ENCODE measurements at regions not wholly inside any gene's neighbourhood (a gene's known extent, or its start where the extent isn't known, plus 50 kb on each side); places are given as distances from the start of the nearest gene placed in this dataset.
"Not testable (repeated sequence)": the region's sequence is repeated elsewhere in the genome, so short reads cannot be mapped to it uniquely, and the experiment has no call there.

DNA sequence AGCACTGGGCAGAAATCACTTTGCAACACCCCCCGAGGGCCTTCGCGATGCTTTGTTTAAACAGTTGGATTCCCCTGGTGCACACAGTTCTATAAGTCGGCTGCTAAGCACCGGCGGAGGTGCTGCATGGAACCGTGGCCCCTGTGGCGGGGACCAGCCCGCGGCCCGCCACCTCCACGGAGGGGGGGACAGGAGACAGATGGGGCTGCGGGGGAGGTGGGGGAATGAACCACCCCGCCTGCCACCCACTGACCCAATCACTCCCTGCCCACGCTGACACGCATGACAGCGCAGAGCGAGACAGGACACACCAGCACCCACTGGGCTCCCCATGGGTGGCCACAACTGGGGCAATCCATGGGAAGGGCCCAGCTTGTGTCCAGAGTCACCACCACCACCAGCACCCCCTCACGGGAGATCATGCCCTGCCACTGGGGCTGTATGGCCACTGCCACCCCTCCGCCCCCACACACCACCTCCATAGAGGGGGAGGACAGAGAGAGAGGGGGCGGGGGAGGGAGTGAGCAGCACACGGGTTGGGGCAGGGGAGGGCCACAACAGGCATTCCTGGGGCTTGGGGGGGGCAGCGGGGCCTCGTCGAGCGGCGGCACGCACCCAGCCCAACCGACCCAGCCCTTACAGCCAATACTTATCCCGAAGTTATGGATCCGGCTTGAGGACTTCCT lies 118.3 kb upstream of the ANKRD30BL start:
- CTCF ChIA-PET: no interaction called here
- TF ChIP-seq, protein P1, sequence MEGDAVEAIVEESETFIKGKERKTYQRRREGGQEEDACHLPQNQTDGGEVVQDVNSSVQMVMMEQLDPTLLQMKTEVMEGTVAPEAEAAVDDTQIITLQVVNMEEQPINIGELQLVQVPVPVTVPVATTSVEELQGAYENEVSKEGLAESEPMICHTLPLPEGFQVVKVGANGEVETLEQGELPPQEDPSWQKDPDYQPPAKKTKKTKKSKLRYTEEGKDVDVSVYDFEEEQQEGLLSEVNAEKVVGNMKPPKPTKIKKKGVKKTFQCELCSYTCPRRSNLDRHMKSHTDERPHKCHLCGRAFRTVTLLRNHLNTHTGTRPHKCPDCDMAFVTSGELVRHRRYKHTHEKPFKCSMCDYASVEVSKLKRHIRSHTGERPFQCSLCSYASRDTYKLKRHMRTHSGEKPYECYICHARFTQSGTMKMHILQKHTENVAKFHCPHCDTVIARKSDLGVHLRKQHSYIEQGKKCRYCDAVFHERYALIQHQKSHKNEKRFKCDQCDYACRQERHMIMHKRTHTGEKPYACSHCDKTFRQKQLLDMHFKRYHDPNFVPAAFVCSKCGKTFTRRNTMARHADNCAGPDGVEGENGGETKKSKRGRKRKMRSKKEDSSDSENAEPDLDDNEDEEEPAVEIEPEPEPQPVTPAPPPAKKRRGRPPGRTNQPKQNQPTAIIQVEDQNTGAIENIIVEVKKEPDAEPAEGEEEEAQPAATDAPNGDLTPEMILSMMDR (IDR thresholded peaks at IDR 0.05; ENCODE audit: control extremely low read depth, extremely low read depth, low read depth, missing control alignments): no peak
- no peak for DNase-seq (ENCODE audit: extremely low spot score)
- POLR2A ChIA-PET: no interaction called here

DNA sequence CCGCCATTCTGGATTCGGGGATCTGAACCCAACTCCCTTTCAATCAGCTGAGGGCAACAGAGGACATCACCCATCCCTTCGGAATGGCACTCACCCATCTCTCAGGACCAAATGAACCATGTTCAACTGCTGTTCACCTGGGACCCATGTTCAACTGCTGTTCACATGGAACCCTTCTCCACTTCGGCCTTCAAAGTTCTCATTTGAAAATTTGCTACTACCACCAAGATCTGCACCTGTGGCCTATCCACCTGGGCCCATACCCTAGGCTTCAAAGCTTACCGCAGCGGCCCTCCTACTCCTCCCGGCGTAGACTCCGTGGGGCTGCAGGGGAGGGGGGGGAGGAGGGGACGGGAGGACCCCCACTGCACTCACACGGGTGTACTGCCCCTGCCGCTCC lies 119.2 kb upstream of the ANKRD30BL start:
- POLR2A ChIA-PET: no interaction called here
- TF ChIP-seq, protein P1 (IDR thresholded peaks at IDR 0.05; ENCODE audit: control extremely low read depth, extremely low read depth, low read depth, missing control alignments): no peak
- CTCF ChIA-PET: no interaction called here
- DNase-seq (ENCODE audit: extremely low spot score): no peak

DNA sequence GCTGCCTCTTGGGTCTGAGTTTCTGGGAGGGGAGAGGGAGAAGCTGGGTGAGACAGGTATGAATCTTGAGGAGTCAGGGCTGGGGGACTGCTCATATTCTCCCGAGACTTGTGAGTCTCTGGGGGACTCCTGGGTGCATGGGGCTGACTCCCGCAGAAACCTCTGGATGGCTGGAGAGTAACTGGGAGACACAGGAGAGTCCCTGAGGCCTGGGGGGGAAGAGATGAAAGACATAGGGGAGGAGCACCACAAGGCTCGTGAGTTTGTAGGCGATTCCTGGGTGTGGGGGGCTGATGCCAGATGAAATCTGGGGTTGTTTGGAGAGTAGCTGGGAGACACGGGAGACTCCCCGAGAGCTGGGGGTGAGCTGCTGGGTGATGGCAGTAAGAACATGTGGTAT lies 120.4 kb upstream of the ANKRD30BL start:
- DNase-seq (ENCODE audit: extremely low spot score); CTCF ChIA-PET; POLR2A ChIA-PET: not testable (repeated sequence)

DNA sequence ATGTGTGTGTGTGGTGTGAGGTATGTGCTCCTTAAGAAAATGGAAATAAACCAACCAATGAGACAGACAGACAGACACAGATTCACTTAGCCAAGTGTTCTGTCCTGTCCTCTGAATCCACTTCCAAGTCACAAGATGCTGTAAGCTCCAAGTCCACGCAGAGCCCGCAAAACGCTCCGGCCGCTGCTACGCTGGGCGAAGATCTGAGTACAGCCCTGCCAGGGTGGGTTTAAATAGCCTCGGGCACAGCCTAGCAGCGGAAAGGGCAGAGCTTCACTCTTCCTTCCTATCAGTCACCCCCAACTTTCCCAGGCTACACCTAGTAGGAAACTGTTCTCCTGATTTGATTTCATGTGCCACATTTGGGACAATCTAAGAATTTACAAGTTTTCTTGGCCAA lies 121.2 kb upstream of the ANKRD30BL start:
- ChIA-PET CTCF (no interaction called here), POLR2A (no interaction called here)
- no peak for DNase-seq (ENCODE audit: extremely low spot score)
- TF ChIP-seq, protein P1 (IDR thresholded peaks at IDR 0.05; ENCODE audit: control extremely low read depth, extremely low read depth, low read depth, missing control alignments): no peak

DNA sequence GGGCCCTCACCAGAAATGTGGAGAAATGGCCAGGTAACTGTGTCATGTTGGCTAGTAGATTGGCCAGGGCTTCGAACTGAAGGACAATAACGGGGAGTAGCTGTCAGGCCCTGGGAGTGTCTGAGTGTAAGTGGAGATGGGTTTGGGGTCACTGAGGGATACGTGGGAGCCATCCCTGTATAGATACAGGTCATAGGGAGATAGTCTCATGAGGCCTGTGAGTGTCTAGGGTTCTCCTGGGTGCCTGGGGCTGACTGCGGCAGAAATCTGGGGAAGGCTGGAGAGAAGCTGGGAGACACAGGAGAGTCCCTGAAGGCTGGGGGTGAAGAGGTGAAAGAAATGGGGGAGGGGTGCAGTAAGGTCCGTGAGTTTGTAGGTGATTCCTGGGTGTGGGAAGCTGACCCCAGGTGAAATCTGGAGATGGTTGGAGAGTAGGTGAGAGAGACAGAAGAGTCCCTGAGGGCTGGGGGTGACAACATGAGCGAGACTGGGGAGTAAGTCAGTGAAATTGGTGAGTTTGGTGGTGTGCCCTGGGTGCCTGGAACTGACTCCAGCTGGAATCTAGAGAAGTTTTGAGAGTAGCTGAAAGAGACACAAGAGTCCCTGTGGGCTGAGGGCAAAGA lies 124.6 kb upstream of the ANKRD30BL start:
- CTCF ChIA-PET; DNase-seq (ENCODE audit: extremely low spot score); POLR2A ChIA-PET: not testable (repeated sequence)

DNA sequence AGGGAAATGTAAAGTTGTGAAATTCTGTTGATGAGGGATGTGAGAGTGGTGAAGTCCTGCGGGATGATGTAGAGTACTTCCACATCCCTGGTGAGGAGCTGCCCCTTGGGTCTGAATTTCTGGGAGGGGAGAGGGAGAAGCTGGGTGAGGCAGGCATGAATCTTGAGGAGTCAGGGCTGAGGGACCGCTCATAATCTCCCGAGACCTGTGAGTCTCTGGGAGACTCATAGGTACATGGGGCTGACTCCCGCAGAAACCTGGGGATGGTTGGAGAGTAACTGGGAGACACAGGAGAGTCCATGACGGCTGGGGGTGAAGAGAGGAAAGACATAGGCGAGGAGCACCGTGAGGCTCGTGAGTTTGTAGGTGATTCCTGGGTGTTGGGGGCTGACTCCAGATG lies 126.2 kb upstream of the ANKRD30BL start:
- POLR2A ChIA-PET, CTCF ChIA-PET: not testable (repeated sequence)

DNA sequence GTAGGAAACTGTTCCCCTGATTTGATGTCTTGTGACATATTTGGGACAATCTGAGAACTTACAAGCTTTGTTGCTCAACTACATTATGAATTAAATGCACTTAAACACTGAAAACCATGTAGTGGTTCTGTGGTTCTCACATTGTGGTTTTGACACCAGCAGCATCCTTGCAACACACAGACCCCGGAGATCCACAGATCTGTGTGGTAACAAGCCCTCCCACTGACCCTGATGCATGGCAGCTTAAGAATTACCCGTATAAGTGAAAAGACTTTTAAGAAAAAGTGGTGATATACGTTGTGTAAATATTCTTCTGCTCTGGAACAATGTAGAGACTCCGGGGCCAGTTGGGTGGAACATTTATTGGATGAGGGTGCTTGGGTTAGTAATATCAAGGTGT lies 127.4 kb upstream of the ANKRD30BL start:
- POLR2A ChIA-PET; CTCF ChIA-PET; DNase-seq (ENCODE audit: extremely low spot score): not testable (repeated sequence)

More for the DNA sequence above, 126.2 kb upstream of the ANKRD30BL start:
- not testable (repeated sequence) for DNase-seq (ENCODE audit: extremely low spot score)

DNA sequence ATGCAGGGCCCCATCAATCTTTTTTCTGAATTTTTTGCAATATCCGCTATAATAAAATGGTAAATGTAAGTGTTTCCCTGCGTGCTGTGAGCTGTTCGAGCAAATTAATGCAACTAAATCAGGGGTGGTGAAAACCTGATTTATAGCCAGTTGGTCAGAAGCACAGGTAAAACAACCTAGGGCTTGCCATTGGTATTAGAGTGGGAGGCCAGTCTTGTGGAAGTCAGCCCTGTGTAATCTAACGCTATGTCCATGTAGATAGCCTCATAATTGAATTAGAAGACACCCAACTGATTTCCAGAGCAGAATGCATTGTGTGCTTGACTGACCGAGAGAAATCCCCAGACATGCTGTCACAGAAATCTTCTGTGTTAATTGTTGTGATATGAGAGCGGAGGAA lies 126.8 kb upstream of the GPR39 start:
- CTCF ChIA-PET; DNase-seq (ENCODE audit: extremely low spot score); POLR2A ChIA-PET: not testable (repeated sequence)

DNA sequence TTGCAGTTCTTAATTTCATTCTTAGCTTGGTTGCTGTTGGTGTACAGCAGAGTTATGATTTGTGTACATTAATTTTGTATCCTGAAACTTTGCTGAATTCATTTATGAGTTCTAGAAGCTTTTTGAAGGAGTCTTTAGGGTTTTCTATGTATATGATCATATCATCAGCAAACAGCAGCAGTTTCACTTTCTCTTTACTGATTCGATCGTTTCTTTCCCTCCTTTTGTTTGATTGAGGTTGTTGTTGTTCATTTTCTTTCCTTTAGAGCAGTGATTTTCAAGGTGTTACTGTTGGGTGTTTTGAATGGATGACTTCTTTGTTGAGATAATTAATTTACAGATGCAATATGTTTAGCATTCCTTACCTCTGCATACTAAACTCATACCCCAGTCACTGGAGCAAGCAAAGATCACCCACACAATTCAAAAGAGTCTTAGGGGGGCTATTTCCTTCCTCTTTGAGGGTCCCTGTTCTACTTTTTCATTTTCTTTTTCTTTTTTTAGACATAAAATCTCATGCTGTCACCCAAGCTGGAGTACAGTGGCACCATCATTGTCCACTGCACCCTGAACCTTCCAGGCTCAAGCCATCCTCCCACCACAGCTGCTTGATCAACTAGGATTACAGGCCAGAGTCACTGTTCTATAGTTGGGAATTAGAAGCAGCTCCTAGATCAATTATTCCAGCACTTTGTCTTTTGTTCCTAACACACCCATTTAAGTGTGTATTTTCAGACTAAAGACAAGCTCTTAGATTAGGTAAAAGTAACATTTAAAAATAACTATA lies 115.8 kb upstream of the GPR39 start:
- DNase-seq (ENCODE audit: extremely low spot score); CTCF ChIA-PET; POLR2A ChIA-PET: not testable (repeated sequence)

DNA sequence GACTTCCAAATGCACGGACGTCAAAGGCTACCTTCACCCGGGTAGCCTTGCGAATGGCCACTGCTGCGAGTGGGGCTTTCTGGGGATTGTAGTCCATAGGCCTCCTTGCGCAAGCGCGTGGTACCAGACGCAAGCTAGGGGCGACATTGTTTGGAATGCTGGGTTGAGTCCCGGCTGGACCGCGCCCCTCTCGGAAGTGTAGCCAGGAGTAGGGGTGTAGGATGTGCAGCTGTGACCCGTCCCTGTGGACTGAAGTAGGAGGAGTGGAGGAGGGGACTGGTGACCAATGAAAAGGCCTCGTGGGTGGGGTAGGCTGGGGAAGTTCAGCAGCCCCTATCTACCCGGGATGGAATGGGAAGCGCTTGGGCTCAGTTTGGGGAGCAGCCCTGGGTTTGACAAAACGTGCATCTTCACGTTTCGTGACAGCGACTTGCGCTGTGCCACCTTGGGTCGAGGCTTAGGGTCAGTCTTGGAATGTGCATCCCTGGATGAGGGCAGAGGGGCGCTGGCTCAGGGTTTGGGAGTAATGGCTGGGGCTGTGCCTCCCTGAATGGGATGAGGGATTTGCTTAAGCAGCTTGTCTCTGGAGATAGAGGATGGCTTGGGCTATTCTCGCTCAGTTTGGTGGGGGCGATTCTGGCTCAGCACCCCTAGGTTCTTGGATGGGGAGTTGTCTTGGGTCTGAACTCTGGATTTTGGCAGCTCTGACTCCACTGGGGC lies 111.8 kb upstream of the GPR39 start:
- DNase-seq (ENCODE audit: extremely low spot score); CTCF ChIA-PET; POLR2A ChIA-PET: not testable (repeated sequence)

DNA sequence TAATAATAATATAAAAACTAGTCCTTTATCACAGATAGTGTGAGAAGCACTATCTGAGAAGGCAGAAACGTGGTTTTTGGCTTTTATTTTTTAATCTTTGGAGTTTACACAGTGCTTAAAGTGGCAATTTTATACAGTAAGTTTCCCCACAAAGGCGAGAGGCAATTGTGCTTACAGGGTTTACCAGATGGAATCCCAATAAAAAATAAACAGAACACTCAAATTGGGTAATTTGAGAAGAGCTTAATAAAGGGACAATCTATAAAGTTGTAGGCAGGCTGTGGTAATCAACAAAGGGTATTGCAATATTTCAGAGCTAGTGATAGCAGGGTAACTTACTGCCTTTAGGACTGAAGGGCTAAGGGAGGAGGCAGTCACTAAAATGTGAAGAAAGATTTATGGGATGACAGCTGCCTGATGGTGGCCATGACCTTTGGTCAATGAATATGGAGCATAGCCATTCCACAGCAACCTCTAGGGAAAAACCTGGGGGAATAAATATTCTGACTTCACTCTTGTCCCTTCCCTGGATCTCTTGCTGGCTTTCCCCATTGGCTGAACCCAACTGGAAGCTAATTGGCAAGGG lies 108.9 kb upstream of the GPR39 start:
- CTCF ChIA-PET; POLR2A ChIA-PET; DNase-seq (ENCODE audit: extremely low spot score): not testable (repeated sequence)

DNA sequence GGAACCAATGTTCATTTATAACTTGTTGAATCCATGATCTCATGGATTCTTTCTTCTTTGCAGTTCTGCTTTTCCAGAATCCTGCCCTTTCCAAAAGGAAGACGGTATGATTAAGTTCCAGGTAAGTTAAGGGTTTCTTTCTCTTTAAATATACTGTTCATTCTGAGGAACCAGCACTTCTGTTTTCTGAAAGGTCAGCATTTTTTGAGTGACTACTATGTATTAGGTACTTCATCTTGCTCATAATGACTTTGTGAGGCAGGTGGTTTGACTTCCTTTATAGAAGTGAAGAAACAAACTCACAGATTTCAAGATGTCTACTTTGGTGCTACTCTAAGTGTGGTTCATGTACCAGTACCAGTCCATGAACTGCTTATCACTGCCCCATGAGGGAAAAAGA lies 107.4 kb upstream of the GPR39 start:
- DNase-seq (ENCODE audit: extremely low spot score); CTCF ChIA-PET; POLR2A ChIA-PET: not testable (repeated sequence)

DNA sequence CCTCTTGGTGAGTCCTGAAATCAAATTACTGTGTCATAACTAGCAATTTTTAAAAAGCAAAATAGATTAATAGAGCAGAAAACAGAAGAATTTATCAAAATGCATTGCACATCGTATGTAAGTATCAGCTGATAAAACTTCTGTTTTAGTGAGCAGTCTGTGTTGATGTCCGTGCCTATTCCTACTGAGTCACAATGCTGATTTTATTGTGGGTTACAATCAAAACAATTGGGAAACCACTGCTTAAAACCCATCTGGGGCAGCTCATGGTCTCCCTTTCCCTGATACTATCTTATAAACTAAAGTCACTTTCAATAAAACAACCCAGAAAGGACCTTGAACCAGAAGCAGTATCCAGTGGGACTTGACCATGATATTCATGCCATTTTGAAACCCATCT lies 101.1 kb upstream of the GPR39 start:
- DNase-seq (ENCODE audit: extremely low spot score); POLR2A ChIA-PET; CTCF ChIA-PET: not testable (repeated sequence)
